COLO829 (cell line): ENCODE measurements at regions not wholly inside any gene's neighbourhood (a gene's known extent, or its start where the extent isn't known, plus 50 kb on each side); places are given as distances from the start of the nearest gene placed in this dataset.

Experiments used
- DNase-seq: peaks from one replicate; pipeline ENCODE4 v3.0.0; 2012; ENCODE audit warnings: low spot score

DNA sequence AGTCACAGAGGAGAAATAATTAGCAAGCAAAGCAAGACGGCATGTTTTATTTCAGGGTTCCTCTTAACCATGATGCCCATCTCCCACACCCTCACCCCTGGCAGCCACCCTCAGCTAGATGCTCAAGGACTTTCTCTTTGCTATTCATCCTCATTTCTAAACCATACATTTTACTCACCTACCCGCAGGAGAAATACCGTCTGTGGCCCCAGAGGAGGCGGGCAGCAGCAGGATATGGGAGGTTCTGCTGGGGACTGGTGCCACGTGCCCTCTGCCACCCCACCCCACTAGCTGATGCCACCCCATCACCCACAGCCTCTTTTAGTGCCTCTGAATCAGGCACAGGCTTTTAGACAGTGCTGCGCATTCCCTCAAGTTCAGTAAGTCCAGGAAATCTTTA lies 168.7 kb upstream of the ITGB1 start:
- no peak for DNase-seq

DNA sequence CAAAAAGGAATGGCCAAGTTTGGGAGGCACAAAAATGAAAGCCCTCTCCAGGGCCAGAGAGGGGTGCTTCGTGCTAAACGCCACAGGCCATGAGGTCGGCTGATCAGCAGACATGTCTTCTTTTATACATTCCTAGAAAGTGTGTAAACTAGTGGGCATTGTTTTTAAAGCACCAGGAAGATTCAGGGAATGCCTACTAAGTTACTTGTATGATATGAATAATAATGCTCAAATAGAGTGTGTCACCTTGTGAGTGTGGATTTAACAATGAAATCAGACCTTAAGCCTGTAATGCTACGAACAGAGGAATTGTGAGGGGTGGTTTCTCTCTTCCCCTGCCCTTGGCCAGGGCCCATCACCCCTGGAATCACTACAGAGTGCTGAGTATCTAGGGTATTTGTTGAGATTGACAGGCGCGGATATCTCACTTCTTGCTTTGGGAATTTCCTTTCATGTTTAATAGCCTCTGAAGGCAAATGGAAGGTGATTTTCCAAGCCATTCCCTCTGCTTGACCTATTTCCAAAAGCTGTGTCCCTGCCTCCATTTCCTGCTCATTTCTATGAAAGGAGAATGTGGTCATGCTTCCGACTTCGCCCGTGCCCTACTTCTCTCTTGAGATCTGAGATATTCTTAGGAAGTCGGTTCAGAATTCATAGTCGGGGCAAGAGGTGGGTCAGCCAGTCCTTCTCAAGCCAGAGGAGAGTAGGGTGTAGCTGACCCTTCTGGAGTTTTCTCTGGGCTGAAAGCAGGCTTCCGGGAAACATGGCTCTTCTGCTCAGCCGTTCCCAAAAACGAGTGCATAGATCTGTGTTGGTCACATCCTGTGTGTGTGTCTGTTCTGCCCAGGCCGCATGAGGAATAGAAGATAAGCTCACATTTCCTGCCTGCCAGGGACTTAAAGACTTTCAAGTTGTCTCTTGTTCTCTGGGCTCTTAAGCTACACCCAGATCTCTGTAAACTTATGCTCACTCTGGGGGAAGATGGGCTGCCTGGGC lies 167.8 kb upstream of the ITGB1 start:
- DNase-seq: no peak

DNA sequence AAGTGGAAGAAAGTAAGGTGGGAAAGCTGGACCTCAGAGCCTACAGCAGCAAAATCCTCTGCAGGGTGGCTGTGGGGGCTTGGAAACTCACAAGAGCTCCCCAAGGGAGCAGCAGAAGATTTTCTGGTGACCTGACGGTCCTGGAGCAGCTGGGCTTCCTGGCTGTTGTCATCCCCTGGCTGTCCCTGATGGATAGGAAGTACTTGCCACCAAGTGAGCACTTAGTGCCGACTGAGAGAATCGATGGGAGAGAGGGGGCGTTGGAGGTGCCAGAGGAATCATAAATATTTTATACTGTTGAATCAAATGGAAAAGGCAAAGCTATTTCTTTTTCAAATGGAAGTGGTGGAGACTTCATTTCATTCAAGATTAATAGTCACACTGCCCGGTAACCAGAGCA lies 167.1 kb upstream of the ITGB1 start:
- DNase-seq: no peak

DNA sequence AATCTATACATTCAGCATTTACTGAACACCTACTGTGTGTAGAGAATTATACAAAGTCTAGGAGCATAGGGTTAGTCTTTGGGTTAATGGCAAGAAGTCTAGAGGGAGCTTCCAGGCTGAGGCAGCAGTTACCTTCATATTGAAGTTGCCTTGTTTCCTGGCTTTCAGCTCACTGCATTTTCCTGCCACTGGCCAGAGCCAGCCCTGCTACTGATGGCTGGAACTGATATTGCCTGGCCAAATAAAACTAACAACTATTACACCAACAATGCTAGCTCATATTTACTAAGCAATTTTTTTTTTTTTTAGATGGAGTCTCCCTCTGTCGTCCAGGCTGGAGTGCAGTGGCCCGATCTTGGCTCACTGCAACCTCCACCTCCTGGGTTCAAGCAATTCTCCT lies 165.7 kb upstream of the ITGB1 start:
- no peak for DNase-seq

DNA sequence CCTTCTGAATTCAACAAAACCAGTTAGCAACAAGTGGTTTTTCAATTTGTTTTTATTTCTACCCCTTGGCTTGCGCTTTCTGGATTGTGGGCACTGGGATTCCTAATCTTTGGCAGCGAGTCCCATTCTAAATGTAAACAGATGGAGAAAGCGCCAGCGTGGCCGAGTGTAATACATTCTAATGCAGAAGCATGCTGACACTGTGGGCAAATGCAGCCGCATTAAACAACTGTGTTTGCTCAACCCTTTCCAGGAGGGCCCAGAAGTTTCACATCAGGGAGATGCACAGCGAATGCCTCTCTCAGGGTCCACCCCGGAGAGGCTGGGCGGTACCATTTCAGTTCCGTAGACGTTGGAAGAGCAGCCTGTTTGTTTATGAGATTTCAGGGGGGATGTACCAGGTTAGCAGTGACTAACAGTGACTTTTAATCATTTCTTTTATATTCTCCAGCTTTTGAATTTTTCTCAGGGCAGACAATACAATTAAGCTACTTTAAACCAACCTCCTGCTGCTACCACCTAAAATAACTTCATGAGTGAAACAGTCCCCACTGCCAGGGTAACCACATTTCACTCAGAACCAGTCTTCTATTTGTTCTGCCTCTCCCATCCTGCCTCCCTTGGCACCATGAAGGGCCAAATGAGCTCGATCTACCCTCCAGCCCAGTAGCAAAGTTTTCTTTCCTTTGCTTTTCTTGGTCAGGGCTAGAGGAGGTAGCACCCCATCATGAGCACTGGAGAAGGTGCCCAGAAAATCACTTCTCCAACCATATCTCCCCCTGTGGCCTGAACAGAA lies 164.2 kb upstream of the ITGB1 start:
- DNase-seq: no peak

DNA sequence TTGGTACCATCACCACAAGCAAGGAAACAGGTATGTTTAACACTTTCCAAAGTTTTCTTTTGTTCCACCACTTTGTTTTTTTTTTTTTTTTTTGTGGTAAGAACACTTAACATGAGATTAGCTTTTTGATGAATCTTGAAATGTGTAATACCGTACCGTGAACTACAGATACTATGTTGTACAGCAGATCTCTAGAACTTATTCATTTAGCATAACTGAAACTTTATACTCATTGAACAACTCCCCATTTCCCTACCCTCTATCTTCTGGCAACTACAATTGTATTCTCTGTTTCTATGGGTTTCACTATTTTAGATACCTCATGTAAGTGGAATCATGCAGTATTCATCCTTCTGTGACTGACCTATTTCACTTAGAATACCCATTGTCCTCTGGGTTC lies 162.7 kb upstream of the ITGB1 start:
- no peak for DNase-seq

DNA sequence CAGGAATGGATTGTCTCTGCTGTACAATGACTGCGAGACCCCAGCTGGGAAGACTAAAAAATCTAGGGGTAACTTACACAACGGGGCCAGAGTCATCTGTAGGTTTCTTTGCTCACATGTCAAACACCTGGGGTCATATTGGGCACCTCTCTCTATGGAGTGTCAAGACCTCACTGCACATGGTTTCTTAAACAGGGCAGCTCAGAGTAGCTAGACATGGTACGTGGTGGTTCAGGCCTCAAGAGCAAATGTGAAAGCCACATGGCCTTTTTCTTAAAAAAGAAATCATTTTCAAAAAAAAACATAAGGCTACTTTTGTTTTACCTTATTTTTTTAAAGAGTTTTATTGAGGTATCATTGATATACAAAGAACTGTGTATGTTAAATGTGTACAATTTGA lies 162.2 kb upstream of the ITGB1 start:
- no peak for DNase-seq

DNA sequence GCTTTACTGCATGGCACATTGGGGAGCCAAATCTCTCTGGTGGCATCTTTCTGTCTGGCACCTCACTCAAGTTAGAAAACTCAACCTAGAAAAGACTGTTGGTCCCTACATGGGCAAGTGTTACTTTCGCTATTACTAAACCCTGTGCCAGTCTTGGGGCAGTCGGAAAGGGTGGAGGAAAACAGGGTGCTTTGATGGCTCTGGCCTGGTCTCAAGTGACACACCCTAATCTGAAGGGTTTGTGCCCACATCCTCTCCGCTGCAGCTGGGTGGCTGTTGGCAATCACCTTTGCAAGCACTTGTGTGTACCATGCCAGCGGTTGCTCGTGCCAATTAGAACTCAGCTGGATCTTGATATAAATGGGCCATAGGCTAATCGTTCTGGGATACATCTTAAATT lies 159.8 kb upstream of the ITGB1 start:
- DNase-seq: no peak

DNA sequence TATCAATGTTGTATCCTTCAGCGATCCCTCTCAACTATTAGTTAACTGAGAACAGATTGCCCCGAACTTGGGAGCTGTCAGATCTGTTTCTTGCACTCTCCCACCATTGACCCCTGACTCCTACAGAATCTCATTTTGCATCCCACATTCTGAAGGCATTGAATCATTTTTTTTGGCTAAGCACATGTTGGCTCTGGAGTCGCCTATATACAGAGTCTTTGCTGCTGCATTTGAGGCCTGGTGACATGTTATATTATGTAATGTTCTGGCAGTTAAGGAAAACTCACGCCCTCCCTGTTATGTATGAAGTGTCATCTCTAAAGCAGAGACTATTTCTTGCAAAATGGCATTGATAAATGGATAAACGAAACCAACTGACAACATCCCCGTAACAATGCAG lies 159.2 kb upstream of the ITGB1 start:
- DNase-seq: no peak

DNA sequence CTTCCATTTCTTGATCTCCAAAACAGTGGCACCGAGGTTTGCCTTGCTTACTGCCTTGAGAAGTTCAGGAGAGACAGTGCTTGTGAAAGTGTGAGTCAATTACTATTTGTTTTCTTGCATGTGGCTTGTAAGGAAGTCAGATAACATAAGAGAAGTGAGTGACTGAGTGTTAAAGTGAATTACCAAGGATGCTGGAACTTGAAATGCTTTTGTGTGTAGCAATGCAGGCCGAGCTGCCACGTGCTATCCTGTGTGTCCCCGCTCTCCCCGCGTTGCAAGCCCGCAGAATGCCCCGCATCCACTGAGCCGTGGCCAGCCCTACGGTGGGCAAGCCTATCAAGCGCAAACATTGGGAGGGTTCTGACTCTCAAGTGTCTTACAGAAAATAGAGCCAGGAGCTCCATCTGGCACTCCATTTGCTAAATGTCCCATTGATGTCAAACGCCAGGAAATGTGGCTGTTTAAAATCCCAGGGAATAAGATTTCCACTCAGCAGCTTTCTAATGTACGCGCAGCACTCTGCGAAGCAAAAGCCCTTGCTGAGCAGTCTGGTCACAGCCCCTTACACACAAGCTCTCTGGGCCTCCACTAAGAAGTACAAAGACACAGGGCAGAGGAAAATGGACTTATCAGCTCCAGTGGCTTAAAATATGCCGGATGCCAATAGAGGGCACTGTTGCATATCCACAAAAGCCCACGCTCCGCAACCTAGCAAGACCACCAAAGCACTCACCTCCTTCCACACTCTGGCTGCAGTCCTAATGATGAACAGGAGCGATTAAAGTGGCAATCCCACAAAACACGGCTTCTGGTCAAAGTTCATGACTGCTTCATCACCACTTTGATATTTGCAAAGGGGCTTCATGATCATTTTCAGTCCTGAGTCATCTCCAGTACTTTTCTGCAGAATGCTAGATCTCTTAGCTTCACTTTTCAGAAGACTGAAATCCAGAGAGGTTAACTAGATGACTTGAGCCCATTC lies 158.0 kb upstream of the ITGB1 start:
- peak; percentile 15 for DNase-seq

DNA sequence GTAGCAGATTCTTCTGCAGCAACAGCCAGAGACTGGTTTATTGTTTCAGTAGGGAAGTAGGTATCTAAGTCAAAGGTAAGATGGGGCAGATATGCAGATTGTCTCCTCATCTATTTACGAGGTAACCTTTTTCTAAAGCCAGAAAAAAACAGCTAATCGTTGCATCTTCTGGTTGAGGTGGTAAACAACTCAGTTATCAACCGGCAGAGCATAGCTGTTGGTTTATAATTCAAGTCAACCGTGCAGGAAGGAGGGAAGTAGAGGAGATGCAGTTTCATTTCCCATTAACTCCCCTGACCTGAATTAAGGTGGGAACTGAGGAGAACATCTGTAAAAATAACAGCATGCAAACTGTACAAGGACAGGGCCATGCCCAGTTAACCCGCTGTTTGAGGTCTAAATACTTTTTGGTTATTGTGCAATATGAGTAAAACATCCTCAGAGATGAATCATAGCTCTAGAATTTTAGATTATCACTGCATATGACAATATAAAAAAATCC lies 156.5 kb upstream of the ITGB1 start:
- DNase-seq: no peak

DNA sequence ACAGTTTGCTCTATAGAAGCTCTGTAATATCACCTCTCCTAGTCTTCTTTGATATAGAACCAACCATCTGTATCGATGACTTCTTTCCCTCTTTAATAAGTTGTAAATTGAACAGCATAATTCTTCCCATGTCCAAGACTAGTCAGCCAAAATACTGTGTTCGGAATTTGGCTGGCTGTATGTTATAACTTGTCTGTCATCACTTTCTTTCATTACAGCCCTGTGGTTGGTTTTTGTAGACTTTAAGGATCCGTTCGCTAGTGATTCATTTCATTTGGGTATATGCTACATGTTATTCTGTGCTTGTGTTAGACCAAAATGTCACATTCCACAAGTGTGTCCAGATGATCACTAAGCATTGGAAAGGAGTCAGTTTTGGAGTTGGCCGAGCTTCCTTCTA lies 155.4 kb upstream of the ITGB1 start:
- no peak for DNase-seq

DNA sequence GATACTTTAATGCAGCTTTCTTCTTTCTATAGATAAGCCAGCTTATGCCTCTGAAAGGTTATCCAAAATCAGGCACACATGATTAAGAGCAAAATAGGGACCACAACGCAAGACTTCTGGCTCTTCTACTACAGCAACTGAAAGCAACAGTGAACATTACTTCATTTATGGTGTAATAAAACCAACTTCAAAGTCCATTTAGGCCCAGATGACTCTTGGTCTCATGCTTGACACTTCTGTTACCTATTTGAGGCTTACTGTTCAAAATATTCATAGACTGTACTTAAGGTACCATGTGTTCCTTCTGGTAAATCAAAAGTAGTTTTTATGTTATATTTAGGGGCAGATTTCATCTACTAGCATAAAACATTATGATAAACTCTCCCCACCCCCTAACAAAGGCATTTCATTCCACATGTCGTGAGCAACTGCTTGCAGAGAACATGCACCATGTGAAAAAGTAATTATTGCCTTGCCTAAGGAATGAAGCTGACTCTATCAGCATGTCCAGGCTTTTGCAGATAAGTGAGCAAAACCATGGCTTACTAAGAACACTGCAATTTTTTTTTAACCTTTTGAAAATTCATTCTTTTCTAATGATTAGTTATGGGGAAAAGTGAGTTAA lies 154.9 kb upstream of the ITGB1 start:
- no peak for DNase-seq

DNA sequence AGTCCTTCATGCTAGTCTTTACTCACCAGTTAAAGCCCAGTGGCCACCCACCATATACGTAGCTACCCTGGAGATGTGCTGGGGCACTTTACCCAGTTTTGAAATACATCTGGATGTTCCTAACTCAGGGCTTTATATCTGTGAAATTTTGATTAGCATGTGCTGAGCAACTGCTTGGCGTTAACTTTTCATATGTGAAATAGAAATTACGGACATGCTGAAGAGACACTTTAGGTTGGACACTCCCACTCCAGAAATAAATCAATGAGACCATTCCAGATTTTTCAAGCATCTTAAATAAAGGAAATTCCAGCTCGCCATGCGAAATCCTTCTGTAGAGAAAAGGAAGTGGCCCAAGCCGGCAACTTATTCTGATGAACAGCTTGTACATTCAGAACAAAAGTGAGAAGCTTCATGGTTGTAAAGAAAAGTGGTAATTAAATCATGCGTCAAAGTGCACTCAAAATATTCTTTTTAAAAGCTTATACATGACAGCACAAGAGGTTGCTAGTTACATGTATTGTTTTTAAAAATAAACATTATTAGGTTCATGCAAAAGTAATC lies 153.5 kb upstream of the ITGB1 start:
- no peak for DNase-seq

DNA sequence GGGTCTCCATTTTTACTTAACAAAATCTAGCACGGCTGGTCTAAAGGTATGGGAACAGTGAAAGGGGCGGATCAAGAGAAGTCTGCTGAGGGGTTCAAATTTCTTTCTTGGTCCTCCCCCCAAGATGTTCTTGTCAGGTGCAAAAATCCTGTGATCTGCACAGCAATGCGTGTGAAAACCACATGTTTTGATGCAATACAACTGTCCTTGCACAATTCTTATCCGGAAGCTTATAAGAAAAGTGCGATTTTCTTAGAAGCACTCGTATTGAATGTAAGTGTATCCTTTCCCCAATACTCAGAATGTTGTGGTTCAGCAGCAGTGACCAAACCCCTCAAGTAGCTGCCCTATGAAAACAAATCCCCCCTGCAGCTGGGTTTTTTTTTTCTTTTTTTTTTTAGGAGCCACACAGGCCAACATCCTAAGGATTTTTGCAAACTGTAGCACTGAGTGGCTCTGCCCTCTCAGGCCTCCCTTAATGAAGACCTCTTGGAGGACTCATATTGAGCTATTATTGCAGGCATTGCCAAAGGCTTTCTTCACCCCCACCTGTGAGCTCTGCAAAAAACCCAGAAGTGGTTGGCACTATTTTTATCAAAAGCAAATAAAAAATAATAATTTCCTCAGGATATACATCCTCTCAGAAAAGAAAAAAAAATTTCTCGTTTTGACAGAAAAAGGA lies 151.9 kb upstream of the ITGB1 start:
- no peak for DNase-seq

DNA sequence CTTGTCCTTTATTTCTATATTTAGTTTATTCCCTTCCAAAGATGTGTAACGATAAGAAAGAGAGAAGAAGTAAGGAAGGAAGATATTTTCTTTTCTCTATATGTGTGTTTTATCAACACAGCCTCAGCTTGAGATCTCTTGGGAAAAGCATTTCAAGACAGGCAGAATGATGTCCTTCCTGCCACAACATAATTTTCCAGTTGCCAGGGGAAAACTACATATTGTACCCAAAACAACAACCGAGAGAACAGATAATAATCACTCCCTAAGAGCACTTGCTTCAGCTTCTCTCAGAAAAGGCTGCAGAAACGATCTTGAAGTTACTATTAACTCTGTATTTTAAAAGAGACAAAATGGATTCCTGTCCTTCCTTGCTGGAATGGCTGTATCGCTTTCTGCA lies 151.4 kb upstream of the ITGB1 start:
- DNase-seq: no peak

DNA sequence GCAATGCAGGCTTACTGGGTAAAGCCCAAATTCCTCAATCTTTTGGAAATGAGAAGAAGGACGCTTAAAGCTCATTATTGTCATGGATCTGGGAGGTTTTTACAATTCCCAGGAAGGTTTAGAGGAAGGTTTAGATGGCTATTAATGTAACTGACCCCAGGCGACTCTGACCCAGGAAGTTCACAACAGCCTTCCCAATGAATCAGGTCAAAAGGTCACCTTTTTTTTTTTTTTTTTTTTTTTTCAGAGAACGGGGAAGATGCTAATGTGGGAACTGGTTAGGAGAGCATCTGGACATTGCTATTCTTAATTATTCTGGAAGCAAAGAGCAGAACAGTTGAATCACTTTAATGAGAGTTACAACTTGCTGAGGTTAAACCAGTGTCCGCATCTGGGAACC lies 149.9 kb upstream of the ITGB1 start:
- DNase-seq: no peak

DNA sequence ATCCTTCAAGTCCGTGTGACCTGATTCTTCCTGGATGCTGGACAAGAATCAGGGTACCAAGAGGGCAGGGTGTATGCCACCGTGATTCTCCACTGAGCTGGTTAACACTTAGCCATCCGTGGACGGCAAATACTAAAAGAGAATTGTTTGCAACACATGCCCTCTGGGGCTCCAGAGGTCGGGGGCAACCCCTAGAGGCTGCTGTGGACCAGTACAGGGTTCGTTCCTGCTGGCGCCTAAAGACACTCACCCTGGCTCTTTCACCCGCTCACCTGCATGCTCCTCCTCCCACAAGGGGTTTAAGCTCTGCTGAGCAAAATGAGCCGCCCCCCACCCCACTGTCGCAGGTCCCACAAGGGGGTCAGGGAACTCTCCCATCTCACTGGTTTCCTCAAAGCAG lies 148.7 kb upstream of the ITGB1 start:
- no peak for DNase-seq

DNA sequence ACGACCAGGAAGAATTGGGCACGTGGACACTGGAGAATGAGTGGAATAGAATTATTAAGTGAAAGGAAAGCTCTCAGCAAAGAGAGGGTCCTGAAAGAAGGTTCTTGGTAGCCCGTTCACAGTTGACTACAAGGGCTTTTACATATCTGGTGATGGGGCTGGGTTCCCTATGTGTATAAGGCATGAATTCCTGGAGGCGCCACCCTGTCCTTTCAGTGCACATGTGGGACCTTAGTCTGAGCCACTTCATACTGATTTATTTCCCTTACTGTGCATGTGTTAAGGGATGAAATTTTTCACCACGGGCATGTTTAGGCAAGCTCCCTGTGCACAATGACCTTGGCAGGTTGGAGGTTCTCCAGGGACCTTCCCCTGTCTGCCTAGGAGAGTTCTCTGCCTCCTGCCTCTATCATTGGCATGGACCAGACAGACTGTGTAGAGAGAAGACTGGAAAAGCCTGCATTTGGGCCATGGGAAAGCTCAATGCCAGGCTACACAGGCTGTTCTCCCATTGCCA lies 145.9 kb upstream of the ITGB1 start:
- DNase-seq: no peak

DNA sequence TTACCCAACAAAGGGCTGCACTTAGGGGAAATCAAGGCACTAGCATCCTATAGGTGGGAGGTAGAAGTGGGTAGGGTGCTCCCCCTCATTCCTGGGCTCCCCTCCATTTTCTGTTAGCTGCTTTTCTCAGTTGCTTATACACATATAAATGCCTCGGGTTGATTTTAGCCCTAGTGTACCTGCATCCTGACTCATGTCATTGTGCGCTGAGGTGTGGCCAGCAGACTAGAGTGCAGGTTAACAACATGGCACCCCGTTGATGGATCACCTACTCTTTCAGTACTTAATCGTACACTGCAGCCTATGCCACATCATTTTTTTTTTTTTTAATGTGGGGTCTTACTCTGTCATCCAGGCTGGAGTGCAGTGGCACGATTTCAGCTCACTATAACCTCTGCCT lies 144.0 kb upstream of the ITGB1 start:
- DNase-seq: no peak
